ENCODE measurements at regions not wholly inside any gene's neighbourhood (a gene's known extent, or its start where the extent isn't known, plus 50 kb on each side); places are given as distances from the start of the nearest gene placed in this dataset.
"Not testable (repeated sequence)": the region's sequence is repeated elsewhere in the genome, so short reads cannot be mapped to it uniquely, and the experiment has no call there.

GRCh38 chr5:34555699-34556508, 100.2 kb upstream of the RAI14 start:
- DNase-seq (ENCODE audit: low read depth): no peak

- no peak for DNase-seq (ENCODE audit: low read depth)
Measured at GRCh38 chr5:34556509-34556782, 99.7 kb upstream of the RAI14 start.

- not testable (repeated sequence) for DNase-seq (ENCODE audit: low read depth)
Measured at GRCh38 chr5:34561581-34561980, 94.5 kb upstream of the RAI14 start.

GRCh38 chr5:34562791-34563190, 93.3 kb upstream of the RAI14 start:
- no peak for DNase-seq (ENCODE audit: low read depth)

- DNase-seq (ENCODE audit: low read depth): no peak
Measured at GRCh38 chr5:34563269-34563668, 92.9 kb upstream of the RAI14 start.

GRCh38 chr5:34563931-34564709, 92.0 kb upstream of the RAI14 start:
- peak; percentile 74 for DNase-seq (ENCODE audit: low read depth)

- DNase-seq (ENCODE audit: low read depth): no peak
Measured at GRCh38 chr5:34564710-34565235, 91.4 kb upstream of the RAI14 start.

- no peak for DNase-seq (ENCODE audit: low read depth)
Measured at GRCh38 chr5:34570143-34570542, 86.0 kb upstream of the RAI14 start.

GRCh38 chr5:34570721-34571676, 85.1 kb upstream of the RAI14 start:
- peak; percentile 81 for DNase-seq (ENCODE audit: low read depth)

- DNase-seq (ENCODE audit: low read depth): peak; percentile 8
Measured at GRCh38 chr5:34571677-34572041, 84.5 kb upstream of the RAI14 start.

- DNase-seq (ENCODE audit: low read depth): no peak
Measured at GRCh38 chr5:34574936-34575467, 81.1 kb upstream of the RAI14 start.

- no peak for DNase-seq (ENCODE audit: low read depth)
Measured at GRCh38 chr5:34576891-34577666, 79.0 kb upstream of the RAI14 start.

GRCh38 chr5:34578962-34579361, 77.2 kb upstream of the RAI14 start:
- no peak for DNase-seq (ENCODE audit: low read depth)

- no peak for DNase-seq (ENCODE audit: low read depth)
Measured at GRCh38 chr5:34580983-34581382, 75.1 kb upstream of the RAI14 start.

- no peak for DNase-seq (ENCODE audit: low read depth)
Measured at GRCh38 chr5:34582371-34582770, 73.8 kb upstream of the RAI14 start.

- DNase-seq (ENCODE audit: low read depth): no peak
Measured at GRCh38 chr5:34583167-34583566, 73.0 kb upstream of the RAI14 start.

- DNase-seq (ENCODE audit: low read depth): no peak
Measured at GRCh38 chr5:34584165-34584564, 72.0 kb upstream of the RAI14 start.

GRCh38 chr5:34585601-34586104, 70.5 kb upstream of the RAI14 start:
- DNase-seq (ENCODE audit: low read depth): peak; percentile 22

GRCh38 chr5:34586117-34586885, 69.8 kb upstream of the RAI14 start:
- DNase-seq (ENCODE audit: low read depth): peak; percentile 79

Data from fibroblast of gingiva (primary cell).